AG09319 (cell line): ENCODE measurements at regions not wholly inside any gene's neighbourhood (a gene's known extent, or its start where the extent isn't known, plus 50 kb on each side); places are given as distances from the start of the nearest gene placed in this dataset.
"Not testable (repeated sequence)": the region's sequence is repeated elsewhere in the genome, so short reads cannot be mapped to it uniquely, and the experiment has no call there.

ENCODE experiments used
- DNase-seq: peaks from one replicate; pipeline ENCODE4 v3.0.0-alpha.2; 2010; ENCODE audit warnings: low read depth; ENCODE audit errors: extremely low read depth
- CTCF ChIP-seq: IDR thresholded peaks from 2 replicates; pipeline ENCODE4 v1.5.1; 2011; ENCODE audit warnings: low read depth, mild to moderate bottlenecking, inconsistent platforms, low read length, moderate library complexity

GRCh38 chr6:146923205-146923833, 280.9 kb upstream of the STXBP5 start:
- DNase-seq: no peak
- no peak for TF ChIP-seq CTCF

- TF ChIP-seq CTCF: no peak
- DNase-seq: no peak
Observed at GRCh38 chr6:146925846-146926245, 278.4 kb upstream of the STXBP5 start.

- DNase-seq: no peak
- no peak for TF ChIP-seq CTCF
Observed at GRCh38 chr6:146928503-146928902, 275.7 kb upstream of the STXBP5 start.

- DNase-seq: no peak
- TF ChIP-seq CTCF: no peak
Observed at GRCh38 chr6:146931214-146931613, 273.0 kb upstream of the STXBP5 start.

- no peak for TF ChIP-seq CTCF
- no peak for DNase-seq
Observed at GRCh38 chr6:146937316-146937715, 266.9 kb upstream of the STXBP5 start.

- no peak for DNase-seq
Observed at GRCh38 chr6:146938266-146938665, 266.0 kb upstream of the STXBP5 start.

GRCh38 chr6:146939456-146939855, 264.8 kb upstream of the STXBP5 start:
- not testable (repeated sequence) for DNase-seq

More at GRCh38 chr6:146938266-146938665, 266.0 kb upstream of the STXBP5 start:
- no peak for TF ChIP-seq CTCF

GRCh38 chr6:146943664-146944063, 260.6 kb upstream of the STXBP5 start:
- no peak for DNase-seq
- TF ChIP-seq CTCF: no peak
